NCI-H460 (cell line): ENCODE measurements at regions not wholly inside any gene's neighbourhood (a gene's known extent, or its start where the extent isn't known, plus 50 kb on each side); places are given as distances from the start of the nearest gene placed in this dataset.
"Not testable (repeated sequence)": the region's sequence is repeated elsewhere in the genome, so short reads cannot be mapped to it uniquely, and the experiment has no call there.

Experiments used
- DNase-seq: peaks from one replicate; pipeline ENCODE4 v3.0.0-alpha.2; 2016; ENCODE audit warnings: low read depth; ENCODE audit errors: extremely low read depth

GRCh38 chr4:9505341-9505740 is 61.1 kb downstream of the DEFB131A start:
- not testable (repeated sequence) for DNase-seq

- DNase-seq, result not testable (repeated sequence)
These were observed 62.5 kb downstream of the DEFB131A start for GRCh38 chr4:9506672-9507071.

GRCh38 chr4:9512941-9513340 is 68.7 kb downstream of the DEFB131A start:
- DNase-seq, result not testable (repeated sequence)

- DNase-seq, result not testable (repeated sequence)
These were observed 75.4 kb downstream of the DEFB131A start for GRCh38 chr4:9519631-9520030.

- not testable (repeated sequence) for DNase-seq
These were observed 78.7 kb downstream of the DEFB131A start for GRCh38 chr4:9522903-9523302.

- DNase-seq, result not testable (repeated sequence)
These were observed 80.2 kb downstream of the DEFB131A start for GRCh38 chr4:9524406-9524805.

- peak; percentile 31 for DNase-seq
These were observed 88.1 kb downstream of the DEFB131A start for GRCh38 chr4:9532134-9532862.

GRCh38 chr4:9532863-9533192 is 88.6 kb downstream of the DEFB131A start:
- DNase-seq, result not testable (repeated sequence)

GRCh38 chr4:9537101-9537500 is 92.9 kb downstream of the DEFB131A start:
- DNase-seq, result not testable (repeated sequence)

- not testable (repeated sequence) for DNase-seq
These were observed 95.8 kb downstream of the DEFB131A start for GRCh38 chr4:9539939-9540520.

- DNase-seq, result not testable (repeated sequence)
These were observed 97.2 kb downstream of the DEFB131A start for GRCh38 chr4:9541388-9541915.

- not testable (repeated sequence) for DNase-seq
These were observed 100.6 kb downstream of the DEFB131A start for GRCh38 chr4:9544851-9545250.

GRCh38 chr4:9547470-9547869 is 103.3 kb downstream of the DEFB131A start:
- not testable (repeated sequence) for DNase-seq

- DNase-seq, result not testable (repeated sequence)
These were observed 111.9 kb downstream of the DEFB131A start for GRCh38 chr4:9556076-9556475.

- DNase-seq, result not testable (repeated sequence)
These were observed 133.7 kb downstream of the DEFB131A start for GRCh38 chr4:9577869-9578268.

GRCh38 chr4:9582880-9583279 is 138.7 kb downstream of the DEFB131A start:
- DNase-seq, result not testable (repeated sequence)

- no peak for DNase-seq
These were observed 147.8 kb downstream of the DEFB131A start for GRCh38 chr4:9592010-9592409.

GRCh38 chr4:9594948-9595347 is 150.7 kb downstream of the DEFB131A start:
- DNase-seq, result no peak

- not testable (repeated sequence) for DNase-seq
These were observed 151.3 kb downstream of the DEFB131A start for GRCh38 chr4:9595531-9595930.

- DNase-seq, result no peak
These were observed 155.1 kb downstream of the DEFB131A start for GRCh38 chr4:9599266-9599665.

- no peak for DNase-seq
These were observed 156.0 kb downstream of the DEFB131A start for GRCh38 chr4:9600246-9600645.

- no peak for DNase-seq
These were observed 158.2 kb downstream of the DEFB131A start for GRCh38 chr4:9602389-9602914.
